Stimulated activated naive CD8-positive, alpha-beta T cell treated with anti-CD3 and anti-CD28 coated beads, Interleukin-15, Interleukin-2, amounts not matched to agents 100 U/mL and 50 U/mL, for 24 hours (primary cell): ENCODE measurements at regions not wholly inside any gene's neighbourhood (a gene's known extent, or its start where the extent isn't known, plus 50 kb on each side); places are given as distances from the start of the nearest gene placed in this dataset.

Experiments used
- ATAC-seq: fragments of 150-1000 bp; cut with Tn5 transposase; one replicate; pipeline ENCODE4 v1.10.0; 2021
- DNase-seq: peaks from one replicate; pipeline ENCODE4 v3.0.0; 2021

DNA sequence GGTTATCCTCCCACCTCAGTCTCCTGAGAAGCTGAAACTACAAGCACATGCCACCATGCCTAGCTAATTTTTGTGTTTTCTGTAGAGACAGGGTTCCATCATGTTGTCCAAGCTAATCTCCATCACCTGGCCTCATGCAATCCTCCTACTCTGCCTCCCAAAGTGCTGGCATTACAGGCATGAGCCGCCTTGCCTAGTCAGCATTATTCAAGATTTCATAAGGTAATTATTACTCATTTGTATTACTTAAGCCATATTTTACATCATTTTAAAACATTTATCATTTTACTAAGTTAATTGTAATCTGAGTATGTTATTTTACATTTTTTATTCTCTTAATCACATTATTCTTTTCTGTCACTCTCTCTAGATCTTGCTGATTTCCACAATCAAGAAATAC lies 1575.6 kb downstream of the NCAM2 start:
- ATAC-seq (no peak), DNase-seq (no peak)

DNA sequence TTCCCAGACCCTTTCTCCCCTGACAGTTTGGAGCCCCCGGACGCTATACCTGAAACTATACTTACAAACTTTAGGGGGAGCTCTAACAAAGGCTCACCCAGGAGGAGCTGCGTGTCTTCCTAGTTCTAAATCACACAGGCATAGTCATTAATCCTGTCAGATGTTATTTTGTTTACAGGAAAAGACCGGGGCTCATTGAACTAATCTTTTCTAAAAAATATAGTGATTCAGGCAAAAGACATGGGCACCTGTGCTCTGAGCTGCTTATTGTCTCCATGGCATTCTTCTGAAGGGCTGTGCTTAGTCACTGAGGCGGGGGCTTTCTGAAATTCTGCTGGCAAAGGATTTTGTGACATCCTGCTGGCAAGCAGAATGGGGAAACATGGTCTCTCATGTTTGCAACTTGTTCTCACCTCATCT lies 1577.0 kb downstream of the NCAM2 start:
- ATAC-seq (peak; percentile 46), DNase-seq (no peak)

DNA sequence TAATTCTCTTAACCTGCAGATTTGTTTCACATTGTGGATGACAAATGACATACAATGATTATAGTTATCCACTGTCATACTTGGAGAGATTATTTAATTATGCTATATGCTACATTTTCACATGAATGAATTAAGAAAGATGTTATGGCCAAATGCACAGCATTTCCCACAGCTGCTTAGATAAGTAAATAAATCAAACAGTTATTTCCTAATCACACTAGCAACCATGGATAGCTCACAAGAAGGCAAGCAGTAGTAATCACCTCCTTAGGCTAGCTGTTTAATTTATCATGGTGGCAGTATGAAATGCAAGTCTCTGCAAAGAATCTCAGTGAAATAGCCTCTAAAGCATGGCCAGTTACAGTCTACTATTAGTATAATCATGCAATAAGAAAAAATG lies 1581.5 kb downstream of the NCAM2 start:
- DNase-seq (no peak), ATAC-seq (no peak)

DNA sequence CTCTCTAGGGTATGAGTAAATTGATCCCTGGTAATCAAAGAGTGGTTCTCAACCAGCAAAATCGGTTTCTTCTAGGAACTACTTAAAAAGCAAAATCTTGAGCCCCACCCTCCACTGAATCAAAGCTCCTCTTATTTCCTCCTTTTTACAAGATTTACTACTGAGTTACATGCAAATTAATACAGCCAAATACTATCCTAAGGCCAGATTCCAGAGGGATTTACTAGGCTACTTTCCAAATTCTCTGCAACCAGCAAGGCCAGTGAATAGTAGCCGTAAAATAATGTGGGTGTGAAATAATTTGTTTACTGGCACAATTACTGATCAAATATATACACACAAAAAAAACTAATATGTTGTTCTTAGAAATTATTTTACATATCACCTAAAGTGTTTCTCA lies 1583.8 kb downstream of the NCAM2 start:
- ATAC-seq: no peak
- DNase-seq: no peak

DNA sequence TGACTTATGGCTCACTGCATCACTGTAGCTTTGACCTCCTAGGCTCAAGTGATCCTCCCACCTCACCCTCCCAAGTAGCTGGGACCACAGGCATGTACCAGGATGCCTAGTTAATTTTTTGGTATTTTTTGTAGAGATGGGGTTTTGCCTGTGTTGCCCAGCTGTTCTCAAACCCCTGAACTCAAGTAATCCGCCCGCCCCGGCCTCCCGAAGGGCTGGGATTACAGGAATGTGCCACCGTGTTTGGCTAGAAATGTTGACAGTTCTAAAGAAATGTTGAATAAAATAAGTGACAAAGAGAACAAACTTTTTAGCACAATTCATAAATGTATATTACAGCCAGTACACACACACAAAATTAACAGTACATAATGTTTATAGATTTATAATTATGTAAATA lies 1586.1 kb downstream of the NCAM2 start:
- ATAC-seq (no peak), DNase-seq (no peak)

DNA sequence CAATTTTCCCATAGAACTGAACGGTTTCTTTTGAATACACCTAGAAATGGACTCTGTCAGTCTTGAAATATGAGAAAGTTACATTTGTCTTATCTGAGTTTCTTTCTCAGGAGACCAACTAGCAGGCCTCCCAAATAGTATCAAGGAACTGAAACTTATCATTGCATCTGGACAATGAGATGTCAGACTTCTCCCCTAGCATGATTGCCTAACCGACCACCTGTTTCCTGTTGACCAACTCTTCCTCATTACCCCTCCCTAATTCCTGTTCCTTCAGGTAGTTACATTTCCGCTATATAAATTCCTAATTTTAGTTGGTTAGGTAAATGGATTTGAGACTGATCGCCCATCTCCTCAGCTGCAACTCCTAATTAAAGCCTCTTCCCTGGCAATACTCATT lies 1587.3 kb downstream of the NCAM2 start:
- ATAC-seq: no peak
- DNase-seq: no peak

DNA sequence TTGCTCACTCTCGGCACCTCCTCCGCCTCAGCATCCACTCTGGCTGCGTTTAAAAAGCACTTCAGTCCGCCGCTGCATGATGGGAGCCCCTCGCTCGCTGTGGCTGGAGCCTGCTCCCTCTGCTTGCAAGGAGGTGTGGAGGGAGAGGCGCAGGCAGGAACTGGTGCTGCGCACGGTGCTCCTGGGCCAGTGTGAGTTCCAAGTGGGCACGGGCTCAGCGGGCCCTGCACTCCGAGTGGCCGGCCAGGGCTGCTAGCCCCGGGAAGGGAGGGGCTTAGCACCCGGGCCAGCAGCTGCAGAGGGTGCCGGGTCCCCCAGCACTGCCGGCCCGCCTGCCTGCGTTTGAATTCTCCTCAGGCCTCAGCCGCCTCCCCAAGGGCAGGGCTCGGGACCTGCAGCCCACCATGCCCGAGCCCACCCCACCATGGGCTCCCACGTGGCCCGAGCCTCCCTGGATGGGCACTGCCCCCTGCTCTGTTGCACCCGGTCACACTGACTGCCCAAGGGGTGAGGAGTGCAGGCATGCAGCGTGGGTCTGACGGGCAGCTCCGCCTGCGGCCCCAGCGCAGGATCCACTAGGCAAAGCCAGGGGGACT lies 1599.5 kb downstream of the NCAM2 start:
- ATAC-seq: no peak
- no peak for DNase-seq

DNA sequence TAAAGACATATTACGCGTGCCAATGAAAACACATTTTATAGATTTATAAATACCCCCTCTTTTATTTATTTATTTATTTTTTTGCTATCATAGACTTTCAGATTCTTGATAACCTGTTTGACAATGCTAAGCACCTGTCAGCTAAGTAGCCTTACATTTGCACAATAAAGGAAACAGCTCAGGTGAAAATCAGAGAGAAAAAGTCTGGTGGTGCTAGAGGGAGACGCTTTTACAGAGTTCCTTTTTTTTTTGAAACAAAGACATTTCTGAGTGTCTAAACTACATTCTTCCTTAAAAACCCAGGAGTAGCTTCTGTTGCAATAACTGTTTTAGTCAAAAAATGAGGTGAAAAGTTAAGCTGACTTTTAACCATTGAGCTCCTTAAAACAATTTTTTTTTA lies 1611.6 kb downstream of the NCAM2 start:
- DNase-seq (no peak), ATAC-seq (no peak)

DNA sequence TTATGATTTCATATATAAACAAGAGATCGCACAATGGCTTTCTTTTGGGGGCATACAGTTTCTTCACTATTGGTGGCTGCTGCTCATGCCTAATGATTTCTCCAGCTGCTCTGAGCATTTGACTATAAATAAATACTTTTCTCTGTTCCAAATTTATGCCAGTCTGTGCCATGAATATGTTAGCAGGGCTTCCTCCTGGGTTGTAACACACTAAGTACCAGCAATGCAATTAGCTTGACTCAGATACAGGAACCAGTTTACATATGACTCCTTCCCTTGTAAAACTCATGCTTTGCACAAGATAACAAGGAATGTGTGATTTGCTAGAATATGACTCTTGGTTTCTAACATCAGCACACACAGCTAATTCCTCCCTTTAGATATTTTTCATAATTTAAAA lies 1629.7 kb downstream of the NCAM2 start:
- no peak for DNase-seq

DNA sequence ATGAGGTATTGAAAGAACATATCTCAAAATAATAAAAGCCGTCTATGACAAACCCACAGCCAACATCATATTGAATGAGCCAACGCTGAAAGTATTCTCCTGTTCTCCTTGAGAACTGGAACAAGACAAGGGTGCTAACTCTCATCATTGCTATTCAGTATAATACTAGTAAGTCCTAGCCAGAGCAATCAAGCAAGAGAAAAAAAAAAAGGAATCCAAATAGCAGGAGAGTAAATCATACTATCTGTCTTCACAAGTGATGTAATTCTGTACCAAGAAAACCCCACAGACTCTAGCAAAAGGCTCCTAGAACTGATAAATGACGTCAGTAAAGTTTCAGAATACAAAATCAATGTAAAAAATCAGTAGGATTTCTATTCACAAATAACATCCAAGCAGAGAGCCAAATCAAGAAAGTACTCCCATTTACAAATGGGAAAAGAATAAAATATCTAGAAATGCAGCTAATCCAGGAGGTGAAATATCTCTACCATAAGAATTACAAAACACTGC lies 1632.8 kb downstream of the NCAM2 start:
- ATAC-seq (no peak), DNase-seq (no peak)

More for the DNA sequence above, 1629.7 kb downstream of the NCAM2 start:
- ATAC-seq: no peak

DNA sequence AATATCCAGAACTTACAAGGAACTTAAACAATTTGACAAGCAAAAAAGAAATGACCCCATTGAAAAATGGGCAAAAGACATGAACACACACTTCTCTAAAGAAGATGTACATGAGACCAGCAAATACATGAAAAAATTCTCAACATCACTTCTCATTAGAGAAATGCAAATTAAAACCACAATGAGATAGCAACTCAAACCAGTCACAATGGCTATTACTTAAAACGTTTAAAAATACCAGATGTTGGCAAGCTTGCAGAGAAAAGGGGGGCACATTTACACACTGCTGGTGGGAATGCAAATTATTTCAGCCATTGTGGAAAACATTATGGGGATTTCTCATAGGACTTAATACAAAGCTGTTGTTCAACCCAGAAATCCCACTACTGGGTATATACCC lies 1634.0 kb downstream of the NCAM2 start:
- DNase-seq (no peak), ATAC-seq (no peak)

DNA sequence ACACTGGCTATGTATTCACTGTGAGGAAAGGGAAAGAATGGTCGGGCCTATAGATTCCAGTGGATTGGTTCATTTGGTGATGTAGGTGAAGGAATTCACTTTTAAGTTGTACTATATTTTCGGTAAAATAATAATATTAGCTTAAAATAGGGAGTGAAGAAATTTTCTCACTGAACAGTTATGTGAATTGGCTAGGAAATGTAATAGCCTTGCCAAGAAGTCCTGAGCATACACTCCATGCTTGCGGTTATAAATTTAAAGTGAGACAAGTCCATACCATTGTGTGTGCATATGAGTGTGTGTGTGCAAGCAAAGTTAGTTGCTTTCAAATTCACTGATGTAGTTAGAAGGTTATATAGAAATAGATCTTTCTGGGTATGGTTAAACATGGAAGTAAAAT lies 1651.0 kb downstream of the NCAM2 start:
- no peak for DNase-seq
- ATAC-seq: no peak

DNA sequence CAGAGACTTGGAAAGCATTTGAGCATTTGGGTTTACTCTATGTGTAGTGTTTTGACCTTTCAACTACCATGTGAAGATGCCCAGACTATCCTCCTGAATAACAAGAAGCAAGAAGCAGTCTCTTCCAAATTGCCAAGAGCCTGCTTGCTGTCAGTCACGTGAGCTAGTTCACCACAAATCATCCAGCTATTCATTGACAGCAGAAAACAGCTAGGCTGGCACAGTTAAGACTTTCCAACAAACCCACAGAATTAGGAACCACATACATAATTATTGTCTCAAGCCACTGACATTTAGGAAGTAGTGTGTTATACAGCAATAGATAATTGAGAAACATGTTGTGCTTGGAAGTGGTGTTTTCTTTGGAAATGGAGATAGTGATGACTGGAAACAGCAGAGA lies 1652.0 kb downstream of the NCAM2 start:
- DNase-seq (no peak), ATAC-seq (no peak)

DNA sequence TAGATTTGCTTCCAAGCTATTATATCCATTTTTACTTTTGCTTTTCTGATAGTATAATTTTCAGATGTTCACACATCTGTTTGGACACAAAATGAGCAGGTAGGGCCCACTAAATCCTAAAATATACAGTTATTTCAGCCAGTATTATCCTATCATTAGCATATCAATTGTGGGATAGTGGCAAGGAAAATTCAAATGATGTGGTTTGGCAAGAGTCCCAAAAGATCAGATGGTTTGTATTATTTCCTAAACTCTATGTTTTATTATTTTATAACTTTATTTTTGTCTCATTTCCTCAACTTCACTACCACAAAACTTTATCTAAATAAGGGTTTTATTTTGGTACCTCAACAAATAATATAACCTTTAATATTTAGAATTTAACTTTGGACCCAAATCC lies 1659.6 kb downstream of the NCAM2 start:
- no peak for ATAC-seq
- no peak for DNase-seq

DNA sequence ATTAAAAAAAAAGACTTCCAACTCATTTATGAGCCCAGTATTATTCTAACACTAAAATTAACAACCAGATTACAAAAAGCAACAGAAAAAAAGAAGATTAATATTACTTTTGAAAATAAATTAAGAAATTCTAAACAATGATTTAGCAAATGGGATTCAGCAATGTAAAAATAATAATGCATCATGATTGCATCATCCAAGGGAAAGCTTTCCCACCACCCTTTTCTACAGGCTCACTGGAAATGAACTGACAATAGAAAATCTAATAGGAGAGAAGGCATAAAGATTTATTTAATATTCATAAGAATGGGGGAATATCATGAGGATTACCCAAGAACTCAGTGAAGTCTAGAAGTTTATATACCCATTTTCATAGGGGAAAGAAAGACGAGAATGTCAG lies 1671.9 kb downstream of the NCAM2 start:
- no peak for ATAC-seq
- no peak for DNase-seq

DNA sequence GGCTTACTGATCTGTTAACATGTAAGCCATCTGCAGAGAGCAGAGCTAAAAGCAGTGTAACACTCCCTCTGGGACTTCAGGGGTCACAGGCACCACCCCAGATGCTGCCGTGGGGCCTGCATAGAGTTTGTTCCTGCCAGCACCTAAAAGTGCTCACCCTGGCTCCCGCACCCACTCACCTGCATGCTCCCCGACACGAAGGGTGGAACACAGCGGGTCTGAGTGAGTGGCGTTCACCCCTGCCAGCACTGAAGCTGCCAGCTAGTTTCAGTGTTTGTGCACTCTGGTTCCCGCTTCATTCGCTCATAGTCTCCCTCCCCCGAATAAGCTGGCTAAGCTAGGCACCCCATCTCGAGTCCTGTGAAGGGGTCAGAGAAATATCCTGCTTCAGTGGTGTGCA lies 1681.0 kb downstream of the NCAM2 start:
- no peak for ATAC-seq
- DNase-seq: no peak

DNA sequence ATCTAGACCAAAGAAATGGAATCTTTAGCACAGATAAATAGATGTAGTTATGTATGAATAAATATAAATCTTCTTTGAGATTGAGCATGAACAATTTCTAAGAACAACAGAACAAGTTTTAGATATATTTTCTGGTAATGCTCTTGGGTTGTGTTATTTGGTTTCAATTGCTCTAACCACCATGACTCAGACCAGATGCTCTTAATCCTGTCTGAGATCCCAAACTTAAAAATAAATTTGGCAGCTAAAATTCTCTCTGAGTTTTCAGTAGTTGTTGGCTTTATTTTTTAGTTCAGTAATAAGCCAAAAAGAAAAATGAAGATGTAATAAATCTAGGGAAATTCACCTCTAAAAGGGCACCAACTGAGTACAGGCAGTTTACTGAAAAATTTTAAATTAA lies 1693.4 kb downstream of the NCAM2 start:
- DNase-seq (no peak), ATAC-seq (no peak)

DNA sequence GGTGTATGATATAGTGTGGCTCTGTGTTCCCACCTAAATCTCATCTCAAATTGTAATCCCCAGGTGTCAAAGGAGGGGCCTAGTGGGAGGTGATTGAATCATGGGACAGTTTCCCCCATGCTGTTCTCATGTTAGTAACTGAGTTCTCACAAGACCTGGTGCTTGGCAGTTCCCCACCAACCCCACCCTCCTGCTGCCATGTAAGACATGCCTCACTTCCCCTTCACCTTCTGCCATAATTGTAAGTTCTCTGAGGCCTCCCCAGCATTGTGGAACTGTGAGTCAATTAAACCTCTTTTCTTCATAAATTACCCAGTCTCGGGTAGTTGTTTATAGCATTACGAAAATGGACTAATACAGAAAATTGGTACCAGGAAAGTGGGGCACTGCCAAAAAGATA lies 1705.3 kb downstream of the NCAM2 start:
- DNase-seq (no peak), ATAC-seq (no peak)

DNA sequence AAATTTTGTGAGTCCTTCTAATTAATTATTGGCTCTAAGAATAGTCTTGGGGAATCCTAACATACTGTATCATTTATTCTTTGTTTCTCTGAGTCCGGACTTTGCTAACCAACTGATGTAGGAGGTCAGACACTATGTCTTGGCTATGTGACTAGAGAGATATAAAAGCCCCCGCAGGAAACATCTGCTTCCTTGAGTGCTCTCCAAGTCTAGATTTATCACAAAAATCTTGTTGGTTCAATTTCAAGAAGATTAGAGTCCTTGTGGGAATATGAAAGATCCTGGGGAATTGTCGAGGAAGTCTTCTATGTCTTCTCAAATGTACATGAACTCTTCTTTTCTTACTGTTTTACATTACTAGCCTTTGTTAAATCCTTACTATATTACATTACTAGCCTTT lies 1712.5 kb downstream of the NCAM2 start:
- no peak for DNase-seq
- no peak for ATAC-seq

DNA sequence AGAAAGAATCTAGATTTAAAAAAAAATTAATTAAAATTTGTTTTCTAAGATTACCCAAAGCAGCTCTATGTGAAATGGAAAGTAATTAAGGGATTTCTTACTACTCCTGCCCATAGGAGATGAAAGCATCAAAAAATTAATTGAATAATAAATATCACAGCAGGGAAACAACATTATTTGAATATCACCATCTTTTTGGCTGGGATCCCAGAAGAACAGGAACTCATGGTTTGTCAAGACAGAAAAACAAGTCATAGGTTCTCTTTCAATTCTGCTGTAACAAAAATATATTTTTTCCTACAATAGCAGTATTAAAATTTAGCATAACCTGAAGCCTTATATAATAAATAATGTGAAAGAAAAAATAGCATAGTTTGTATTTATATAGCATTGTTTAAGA lies 1713.4 kb downstream of the NCAM2 start:
- ATAC-seq (no peak), DNase-seq (no peak)

DNA sequence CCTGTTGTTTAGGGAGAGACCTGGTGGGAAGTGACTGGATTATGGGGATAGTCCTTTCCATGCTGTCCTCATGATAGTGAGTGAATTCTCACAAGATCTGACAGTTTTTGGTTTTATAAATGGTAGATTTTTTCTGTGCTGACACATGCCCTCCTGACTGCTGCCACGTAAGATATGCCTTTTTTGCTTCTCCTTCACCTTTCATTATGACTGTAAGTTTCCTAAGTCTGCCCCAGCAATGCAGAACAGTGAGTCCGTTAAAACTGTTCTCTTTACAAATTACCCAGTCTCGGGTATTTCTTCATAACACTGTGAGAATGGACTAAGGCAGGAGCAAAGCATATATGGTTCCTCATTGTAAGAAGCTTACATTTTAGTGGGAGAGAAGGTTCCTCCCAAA lies 1727.2 kb downstream of the NCAM2 start:
- ATAC-seq: no peak

DNA sequence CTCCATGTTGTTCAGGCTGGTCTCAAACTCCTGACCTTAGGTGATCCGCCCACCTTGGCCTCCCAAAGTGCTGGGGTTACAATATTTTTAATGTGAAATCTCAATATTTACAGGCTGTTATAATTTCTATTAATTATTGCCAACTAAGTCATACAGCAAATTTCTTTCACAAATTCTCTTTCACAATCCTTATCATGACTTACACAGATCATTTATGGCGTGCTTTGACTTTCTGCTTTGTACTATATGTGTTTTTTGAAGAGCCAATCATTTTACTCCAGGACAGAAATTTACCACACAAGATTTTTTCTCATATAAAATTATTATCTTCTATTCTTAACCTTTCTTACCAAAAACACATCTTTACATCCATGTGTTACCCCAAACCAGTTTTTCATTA lies 1729.9 kb downstream of the NCAM2 start:
- DNase-seq (no peak), ATAC-seq (no peak)

More for the DNA sequence above, 1727.2 kb downstream of the NCAM2 start:
- DNase-seq: no peak

DNA sequence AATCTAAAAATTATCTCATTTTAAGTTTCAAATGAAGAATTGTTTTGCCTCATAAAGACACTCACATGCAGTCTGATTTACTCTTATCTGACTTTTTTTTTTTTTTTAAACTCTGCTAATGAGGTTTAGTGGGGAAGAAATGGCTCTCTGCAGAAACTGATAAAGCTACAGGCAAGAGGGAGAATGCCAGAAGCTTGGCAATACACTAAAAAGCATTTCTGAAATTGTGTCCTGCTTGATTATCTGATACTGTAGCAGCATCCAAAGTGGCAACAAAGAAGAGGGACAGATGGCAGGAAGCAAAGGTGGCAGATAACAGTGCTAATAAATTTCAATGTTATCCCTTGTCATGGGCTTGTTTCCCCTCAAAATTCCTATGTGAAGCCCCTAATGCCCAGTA lies 1744.9 kb downstream of the NCAM2 start:
- DNase-seq (no peak), ATAC-seq (no peak)

DNA sequence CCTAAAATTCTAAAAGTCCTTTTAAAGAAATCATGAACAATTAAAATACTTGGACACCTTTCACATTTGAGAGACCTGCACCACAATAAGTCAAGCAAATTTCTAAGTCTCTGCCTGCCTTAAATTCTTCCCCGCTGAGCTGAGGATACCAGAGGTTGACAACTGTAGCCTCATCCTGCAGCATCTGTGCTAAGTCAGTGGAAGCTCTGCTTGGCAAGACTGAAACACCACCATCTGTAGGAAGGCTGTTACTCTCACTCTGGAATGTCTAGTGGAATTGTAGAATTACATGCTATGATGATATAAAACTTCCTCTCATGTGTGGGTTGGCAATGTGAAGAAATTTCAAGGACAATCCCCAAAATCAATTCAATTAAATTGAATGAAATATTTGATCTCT lies 1756.5 kb downstream of the NCAM2 start:
- ATAC-seq (no peak), DNase-seq (no peak)

DNA sequence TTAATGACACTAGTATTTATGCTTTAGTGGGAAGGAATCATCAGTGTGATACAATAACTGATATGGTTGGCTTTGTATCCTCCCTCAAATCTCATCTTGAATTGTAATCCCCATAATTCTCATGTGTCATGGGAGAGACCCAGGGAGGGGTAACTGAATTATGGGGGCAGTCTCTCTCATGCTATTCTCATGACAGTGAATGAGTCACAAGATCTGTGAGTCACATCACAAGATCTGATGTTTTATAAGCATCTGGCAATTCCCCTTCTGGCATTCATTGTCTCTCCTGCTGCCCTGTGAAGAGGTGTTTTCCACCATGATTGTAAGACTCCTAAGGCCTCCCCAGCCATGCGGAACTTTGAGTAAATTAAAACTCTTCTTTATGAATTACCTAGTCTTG lies 1760.3 kb downstream of the NCAM2 start:
- DNase-seq (no peak), ATAC-seq (no peak)
